Stimulated activated CD4-positive, alpha-beta T cell treated with anti-CD3 and anti-CD28 coated beads, TNF-alpha, amount 100 ng/mL, for 1 hour (primary cell): ENCODE measurements at regions not wholly inside any gene's neighbourhood (a gene's known extent, or its start where the extent isn't known, plus 50 kb on each side); places are given as distances from the start of the nearest gene placed in this dataset.

Experiments used
- DNase-seq, 3 donors: peaks; one replicate each; pipeline ENCODE4 v3.0.0-alpha.2; 2020; ENCODE audit warnings: low read depth in 3 of 3, low spot score in 1 of 3

DNA sequence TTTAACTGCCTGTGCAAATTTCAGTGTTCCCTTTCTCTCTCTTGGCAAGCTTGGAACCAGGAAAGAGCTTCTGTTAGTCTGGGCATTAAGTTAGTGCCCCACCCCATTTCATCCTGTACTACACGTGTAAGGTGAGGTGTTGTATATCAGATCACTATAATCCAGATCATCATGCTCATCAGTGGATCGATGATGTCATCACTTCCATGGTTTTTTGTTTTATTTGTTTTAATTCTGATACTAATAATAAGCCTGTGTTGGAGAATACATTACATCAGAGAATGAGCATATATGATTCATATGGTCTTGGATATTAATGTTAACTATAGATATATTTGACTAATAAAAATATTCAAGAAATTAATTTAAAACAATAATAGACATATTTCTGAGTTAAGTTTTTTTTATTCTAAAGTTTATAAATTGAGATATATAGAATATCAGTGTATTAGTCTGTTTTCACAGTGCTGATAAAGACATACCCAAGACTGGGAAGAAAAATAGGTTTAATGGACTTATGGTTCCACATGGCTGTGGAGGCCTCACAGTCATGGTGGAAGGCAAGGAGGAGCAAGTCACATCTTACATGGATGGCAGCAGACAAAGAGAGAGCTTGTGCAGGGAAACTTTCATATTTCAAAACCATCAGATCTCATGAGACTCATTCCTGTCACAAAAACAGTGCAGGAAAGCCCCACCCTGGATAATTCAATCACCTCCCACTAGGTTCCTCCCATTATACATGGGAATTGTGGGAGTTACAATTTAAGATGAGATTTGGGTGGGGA is 588.3 kb upstream of the B3GALT2 start:
- no peak for DNase-seq

DNA sequence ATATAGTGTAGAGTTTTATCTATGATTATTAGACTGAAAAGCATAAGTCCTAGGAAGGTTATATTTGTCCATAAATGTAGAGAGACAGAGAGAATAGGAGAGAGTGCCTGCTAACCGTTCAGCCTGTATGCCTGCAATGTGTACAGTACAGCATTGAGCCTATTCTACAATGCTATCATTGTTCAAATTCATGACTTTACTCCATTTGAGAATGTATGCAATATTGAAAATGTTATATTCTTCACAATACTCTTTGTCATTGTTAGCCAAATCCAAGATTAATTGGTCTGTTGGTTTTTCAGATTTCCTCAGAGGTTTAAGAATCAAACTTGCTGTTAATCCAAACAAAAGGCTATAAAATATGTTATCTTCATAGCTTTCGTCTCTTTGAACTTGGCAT is 585.2 kb upstream of the B3GALT2 start:
- no peak for DNase-seq

DNA sequence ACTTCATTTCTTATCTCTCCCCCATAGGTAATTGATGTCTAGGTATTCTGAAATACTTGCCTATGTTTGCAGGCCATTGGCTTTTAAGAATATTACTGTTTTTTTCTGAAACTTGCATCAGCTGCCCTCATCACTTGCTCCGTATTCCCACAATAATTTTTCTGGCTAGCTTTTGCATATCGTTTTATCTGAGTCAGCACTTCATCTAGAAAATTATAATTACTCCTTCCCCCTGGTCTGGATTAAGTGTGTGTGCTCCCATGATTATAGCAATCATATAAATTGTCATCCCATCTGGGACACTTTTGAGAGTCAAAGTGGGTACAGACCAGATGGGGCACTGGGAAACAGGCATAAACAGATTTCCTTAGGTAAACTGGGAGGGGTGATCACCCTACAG is 583.2 kb upstream of the B3GALT2 start:
- DNase-seq: no peak

DNA sequence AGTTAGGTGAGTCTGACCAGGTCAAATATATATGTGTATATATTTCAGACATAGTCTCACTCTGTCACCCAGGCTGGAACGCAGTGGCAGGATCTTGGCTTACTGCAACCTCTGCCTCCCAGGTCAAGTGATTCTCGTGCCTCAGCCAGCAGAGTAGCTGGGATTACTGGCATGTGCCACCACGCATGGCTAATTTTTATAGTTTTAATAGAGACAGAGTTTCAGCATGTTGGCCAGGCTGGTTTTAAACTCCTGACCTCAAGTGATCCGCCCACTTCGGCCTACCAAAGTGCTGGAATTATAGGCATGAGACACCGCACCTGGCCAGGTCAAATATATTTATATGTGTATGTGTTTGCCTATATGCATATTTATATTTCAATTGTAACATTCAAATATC is 581.5 kb upstream of the B3GALT2 start:
- DNase-seq: no peak

DNA sequence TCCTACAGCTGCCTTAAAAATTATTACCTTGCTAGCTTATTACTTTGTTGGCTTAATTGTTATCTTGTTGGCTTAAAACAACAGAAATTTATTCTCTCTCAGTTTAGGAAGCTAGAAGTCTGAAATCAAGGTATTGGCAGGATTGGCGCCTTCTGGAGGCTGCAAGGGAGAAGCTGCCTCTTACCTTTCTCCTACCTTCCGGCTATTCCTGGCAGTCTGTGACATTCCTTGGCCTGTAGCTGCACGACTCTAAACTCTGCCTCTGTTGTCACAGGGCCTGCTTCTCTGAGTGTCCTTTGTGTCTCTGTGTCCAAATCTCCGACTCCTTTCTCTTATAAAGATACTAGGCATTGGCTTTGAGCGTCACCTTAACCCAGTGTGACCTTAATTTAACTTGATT is 579.9 kb upstream of the B3GALT2 start:
- no peak for DNase-seq

DNA sequence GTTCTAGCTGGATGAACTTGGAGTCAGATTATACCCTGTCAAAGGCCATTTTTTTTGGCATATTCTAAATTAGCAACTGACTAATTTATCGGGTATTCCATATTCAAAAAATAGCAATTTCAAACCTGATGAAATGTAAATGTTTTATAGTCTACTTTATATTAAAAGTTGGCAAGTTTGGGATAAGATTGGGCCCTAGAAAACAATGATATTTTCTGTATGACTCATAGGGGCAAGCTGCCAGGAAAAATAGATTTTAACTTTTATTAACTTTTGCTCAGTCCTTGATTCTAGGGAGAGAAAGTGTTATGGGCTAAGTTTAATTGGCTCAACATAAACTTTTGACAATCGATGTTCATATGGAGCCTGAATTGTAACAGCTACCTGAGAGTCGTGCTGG is 576.9 kb upstream of the B3GALT2 start:
- DNase-seq: no peak

DNA sequence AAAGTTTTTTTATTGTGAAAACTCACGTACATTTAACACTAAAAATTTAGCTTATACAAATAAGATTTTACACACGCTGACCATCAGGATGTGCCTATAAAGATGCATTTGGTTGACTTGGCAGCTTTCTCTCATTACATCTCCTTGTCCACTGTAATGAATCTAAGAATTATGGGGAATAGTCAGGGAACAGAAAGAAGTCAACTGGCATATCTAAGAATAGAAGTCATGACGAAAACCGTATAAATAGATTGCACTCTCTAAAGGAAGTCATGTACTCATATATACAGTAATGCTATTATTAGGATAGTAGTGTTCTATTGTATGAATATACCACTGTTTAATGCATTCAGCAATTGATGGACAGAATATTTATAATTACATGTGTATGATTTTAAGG is 575.8 kb upstream of the B3GALT2 start:
- no peak for DNase-seq

DNA sequence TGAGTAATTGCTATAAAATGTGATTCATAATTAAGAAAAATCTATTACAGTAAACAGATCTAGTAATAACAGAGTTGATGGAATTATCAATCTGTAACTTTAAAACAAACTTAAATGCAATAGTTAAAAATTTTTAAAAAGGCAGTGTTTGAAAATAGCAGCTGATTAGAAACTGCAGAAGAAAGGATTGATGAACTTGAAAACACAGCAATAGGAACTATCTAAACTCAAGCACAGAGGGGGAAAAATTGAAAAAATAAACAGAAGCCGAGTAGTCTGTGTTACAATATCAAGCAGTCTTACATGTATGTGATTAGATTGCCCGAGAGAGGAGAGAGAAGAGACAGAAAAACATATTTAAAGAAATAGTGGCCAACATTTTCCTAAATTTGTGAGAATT is 569.0 kb upstream of the B3GALT2 start:
- DNase-seq: no peak

DNA sequence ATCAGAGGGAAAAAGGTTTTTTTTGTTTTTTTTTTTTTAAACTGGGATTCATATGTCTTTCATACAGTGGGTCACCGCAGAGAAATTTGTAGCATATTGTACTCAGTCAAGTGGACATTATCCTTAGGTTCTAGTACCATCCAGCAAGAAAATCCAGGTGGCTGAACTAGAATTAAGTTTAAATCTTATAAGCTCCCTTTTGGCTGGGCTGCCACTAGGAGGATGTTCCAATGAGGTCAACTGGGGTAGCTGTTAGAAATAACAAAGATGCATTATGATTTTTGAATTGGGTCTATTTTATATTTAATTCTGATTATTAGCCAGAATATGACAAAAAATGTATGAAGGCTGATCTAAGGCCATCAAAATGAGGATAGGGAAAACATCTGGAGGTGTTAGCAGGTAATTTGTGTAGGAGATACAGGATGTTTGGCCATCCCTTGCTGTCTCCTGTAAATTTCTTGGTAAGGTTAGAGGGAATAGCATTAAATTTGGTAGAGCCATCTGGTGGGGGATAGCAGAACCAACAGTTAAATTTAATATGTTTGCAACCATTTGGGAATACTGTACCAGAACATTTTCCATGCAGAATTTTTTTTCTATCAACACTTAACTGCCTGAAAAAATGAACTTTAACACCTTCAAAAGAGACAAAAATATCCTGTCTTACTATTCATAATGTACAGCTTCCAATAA is 568.5 kb upstream of the B3GALT2 start:
- no peak for DNase-seq

DNA sequence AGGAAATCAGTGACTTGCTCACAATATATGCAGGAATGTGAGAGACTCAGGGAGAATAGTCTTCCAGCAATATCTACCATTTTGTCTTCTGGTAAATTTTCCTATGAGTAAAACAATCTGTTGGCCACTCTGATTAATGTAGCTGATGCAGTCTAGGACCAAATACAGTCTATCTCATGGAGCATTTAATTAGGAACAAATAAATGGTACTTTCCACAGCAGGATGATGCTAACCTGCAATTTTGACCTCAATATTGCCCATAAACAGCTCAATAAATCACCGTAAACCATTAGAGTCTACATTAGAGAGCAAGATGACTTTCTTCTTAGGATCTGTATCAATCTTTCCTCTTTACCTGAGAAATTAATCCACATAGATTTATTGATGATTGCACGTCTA is 567.7 kb upstream of the B3GALT2 start:
- DNase-seq: no peak

DNA sequence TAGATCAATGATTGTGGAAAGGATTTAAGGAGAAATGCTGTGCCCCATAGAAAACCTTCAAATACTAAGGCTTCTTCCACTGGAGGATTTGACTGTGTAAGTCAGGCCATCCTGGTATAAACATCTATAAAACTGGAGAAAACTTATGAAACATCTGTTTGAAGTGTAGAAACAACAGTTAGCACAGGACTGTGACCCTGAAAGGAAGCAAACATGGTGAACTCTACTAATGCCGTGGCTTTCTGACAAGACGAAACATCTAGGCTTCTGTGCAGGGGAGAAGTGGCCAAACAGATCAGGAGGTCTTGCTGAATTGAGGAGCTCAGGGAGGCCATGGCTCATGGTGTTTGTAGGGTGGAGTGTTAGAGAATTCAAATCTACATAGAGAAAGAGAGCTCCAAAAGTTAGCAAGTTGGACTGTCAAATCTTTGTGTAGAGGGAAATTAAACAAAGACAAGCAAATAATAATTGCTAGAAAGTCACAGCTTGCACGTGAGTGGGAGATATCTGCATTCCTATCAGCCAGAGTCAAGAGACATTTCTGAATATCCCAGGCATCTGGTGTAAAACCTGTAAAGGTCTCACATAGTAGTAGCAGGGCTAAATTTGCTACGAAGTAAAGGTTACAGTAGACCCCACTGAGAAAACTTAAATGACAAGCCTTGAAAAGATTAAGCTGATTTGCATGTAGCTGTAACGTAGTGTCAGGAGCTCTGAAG is 566.8 kb upstream of the B3GALT2 start:
- no peak for DNase-seq

DNA sequence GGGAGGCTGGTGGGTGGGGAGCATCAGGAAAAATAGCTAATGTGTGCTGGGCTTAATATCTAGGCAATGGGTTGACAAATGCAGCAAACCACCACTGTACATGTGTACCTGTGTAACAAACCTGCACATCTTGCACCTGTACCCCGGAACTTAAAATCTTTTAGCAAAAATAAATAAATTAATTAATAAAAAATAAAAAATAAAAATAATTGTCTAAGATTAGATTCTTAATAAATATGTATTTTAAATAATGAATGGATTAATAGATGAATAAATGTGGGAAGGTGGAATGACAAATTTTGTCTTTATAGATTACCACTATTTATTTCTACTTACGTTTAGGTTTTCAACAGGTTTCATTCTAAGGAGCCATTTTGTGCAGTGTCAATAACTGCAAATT is 563.5 kb upstream of the B3GALT2 start:
- DNase-seq: no peak

DNA sequence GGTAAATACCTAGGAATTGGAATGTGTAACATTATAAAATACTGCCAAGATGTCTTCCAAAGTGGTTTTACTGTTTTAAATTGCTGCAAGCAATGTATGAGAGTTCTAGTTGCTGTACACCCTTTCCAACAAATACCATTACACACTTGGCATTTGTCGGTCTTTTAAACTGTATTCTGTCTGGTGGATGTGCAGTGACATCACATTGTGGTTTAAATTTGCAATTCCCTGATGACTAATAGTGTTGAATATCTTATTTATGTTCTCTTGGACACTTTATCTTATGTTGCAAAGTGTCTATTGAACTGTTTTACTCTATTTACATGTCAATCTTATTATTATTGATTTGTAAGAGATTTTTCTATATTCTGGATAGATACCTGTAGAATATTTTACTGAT is 561.2 kb upstream of the B3GALT2 start:
- DNase-seq: no peak

DNA sequence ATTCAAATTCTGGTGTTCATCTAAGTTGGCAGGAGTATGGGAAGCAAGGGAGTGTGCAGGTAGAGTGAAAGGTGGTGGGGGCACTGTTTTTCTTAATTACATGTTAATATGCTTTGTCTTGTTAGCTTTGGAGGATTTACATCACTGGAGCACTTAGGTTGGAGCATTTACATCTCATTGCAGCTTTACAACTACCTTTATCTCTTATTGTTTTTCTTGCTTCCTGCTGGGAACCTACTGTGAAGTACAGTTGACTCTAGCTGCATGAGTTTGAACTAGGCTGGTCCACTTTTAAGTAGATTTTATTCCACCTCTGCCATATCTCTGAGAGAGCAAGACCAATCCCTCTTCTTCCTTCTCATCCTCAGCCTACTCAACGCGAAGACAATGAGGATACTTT is 554.8 kb upstream of the B3GALT2 start:
- DNase-seq: no peak

DNA sequence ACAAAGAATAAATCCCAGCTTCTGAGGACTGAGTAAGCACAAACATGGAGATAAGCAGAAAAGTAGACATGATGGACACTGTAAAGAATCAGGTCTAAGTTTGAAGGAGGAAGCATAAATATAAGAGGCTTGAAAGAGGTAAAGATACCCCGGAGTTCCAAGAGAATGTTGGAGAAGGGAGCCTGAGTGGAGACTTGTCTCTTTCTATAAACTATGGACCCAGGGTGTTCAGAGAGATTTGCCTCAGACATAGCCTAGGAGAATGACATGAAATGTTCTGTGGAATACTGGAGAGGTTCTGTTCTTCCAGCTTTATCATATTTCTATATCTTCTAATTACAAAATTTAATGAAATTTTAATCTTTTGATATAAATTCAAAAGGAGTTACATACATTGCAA is 554.3 kb upstream of the B3GALT2 start:
- no peak for DNase-seq

DNA sequence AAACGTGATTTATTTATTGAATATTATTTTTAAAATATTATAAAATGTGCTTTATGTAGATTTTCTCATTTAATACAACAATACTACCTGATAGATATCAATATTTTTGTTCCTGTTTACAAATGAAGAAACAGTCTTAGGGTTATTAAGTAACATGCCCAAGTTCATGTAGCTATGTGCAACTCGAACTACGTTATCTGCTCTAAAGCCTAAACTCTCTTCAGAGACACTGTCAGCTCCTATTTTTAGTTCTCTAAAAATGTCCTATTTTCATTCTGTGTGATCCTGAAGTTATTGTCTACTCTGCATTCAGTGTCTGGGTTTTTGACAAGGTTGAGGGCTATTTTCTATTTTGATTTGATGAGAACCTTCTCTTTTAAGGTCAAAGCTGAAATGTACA is 550.1 kb upstream of the B3GALT2 start:
- DNase-seq: no peak

DNA sequence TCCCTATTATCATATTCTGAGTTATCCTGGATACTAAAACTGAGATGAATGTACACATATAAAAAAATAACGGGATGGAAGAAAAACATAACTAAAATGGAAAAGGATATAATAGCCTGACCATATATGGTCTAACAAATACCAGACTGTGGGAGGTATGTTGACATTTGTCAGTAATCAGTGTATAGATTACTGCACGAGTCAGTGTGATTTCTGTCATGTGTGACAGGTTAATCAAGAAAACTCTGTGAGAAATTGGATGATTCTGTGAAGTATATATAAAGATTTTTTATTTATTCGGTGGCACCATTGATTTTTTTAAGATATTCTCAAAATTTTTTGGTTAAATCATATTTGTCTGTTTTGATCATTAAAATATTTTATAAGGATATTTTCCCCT is 547.3 kb upstream of the B3GALT2 start:
- no peak for DNase-seq

DNA sequence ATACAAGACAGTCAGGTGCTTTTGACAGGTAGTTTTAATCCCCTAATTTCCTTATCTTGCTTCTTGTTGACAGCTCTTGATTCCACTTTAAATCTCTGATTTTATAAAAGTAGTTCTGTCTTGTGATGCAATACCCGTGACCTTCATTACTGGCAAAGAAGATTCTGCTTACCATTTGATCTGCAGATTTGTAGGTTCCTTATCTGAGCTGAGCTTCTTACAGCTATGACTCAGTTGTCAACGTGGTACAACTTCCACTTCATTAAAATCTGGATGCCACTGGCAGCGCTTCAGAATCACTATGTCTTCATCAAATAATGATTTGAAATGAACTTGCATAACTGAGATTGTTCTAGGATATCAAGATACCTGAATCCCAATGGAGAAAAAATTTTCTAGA is 543.6 kb upstream of the B3GALT2 start:
- DNase-seq: no peak

DNA sequence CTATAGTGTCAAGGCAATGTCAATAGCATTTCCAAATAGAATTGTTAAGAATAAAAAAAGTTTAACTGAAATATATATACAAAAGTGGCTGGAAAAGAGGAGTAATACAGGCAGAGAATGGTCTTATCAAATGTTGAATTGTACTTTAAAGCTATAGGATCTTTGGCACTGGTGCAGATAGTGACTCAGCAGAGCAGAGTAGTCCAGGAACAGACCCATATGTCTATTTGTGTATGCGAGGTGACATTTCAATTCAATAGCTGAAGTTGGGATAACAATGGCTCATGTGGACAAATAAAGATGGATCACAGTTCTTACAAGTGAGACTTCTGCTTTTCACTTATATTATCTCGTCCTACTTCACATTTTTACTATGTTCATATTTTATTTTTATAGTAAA is 543.0 kb upstream of the B3GALT2 start:
- no peak for DNase-seq

DNA sequence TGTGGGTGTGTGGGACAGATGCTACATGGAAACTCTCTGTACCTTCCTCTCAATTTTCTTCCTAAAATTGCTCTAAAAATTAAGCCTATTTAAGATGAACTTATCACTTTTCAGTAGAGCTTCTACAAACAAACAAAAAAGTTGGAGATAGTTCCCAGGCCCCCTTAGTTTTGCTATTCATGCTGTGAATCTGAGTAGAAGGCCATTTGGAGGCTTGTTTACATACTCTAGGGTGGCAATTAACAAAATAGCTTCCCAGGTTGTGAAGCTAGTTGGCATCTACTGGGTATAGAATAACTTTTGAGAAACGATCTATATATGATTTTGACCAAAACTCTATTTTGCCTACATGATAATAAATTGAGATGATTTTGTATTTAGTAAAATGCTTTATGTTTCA is 541.4 kb upstream of the B3GALT2 start:
- DNase-seq: no peak

DNA sequence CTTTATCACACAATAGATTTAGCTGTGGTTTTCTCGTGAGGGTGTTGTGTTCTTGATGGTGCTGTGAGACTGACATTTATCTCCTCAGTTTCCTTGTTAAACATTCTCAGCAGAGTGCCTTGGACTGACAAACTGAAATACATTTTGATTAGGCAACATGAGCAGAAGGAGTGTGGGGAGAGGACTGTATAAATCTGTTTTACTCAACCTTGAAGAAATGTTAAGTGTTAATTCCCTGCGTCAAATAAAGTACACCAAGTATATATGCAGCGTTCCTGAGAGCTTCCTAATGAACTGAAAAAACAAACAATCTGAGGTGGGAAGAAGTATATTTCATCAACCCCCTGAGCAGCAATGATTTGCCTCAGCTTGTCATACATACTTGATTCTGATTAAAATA is 540.3 kb upstream of the B3GALT2 start:
- DNase-seq: no peak

DNA sequence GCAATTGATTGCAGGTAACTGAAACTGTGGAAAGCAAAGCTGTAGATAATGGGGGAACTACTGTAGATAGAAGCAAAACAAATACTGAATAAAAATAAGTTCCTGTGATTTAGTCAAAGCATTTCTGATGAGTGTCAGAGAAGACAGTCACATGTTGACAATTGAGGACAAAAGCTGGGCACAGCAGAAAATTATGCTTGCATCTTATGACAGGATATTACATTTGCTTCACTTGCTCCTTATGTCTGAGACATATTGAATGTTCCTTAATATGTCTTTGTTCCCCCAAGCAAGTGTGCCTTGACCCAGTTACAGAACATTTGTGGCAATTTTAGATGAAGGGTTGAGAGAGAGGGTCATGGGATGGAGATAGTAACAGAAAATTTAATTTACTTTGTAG is 526.0 kb upstream of the B3GALT2 start:
- no peak for DNase-seq
